Activated B cell treated with CpG ODN at 0.5 μM for 24 hours (primary cell): ENCODE measurements at regions not wholly inside any gene's neighbourhood (a gene's known extent, or its start where the extent isn't known, plus 50 kb on each side); places are given as distances from the start of the nearest gene placed in this dataset.

Experiments
- ATAC-seq: fragments of 200-7000 bp; cut with Tn5 transposase; one replicate; pipeline ENCODE4 v1.10.0; 2021; ENCODE audit warnings: low read depth, mild to moderate bottlenecking, moderate library complexity
- CTCF ChIA-PET: fragments of 350-600 bp; sonication (Branson Sonifier 250); formaldehyde crosslinking; loops from one replicate; lab custom pipeline; 2021; ENCODE audit warnings: antibody characterized with exemption; lab: Charles Lee
- POLR2A ChIA-PET: fragments of 350-600 bp; sonication (Branson Sonifier 250); formaldehyde crosslinking; loops from one replicate; lab custom pipeline; 2021; ENCODE audit warnings: antibody characterized with exemption; lab: Charles Lee
- DNase-seq: peaks from one replicate; pipeline ENCODE4 v3.0.0; 2022
- H3K27ac Mint-ChIP-seq: one replicate; pipeline ENCODE4 v1.8.0; 2020; ENCODE audit warnings: mixed read lengths
- H3K27me3 Mint-ChIP-seq: one replicate; pipeline ENCODE4 v1.8.0; 2021; ENCODE audit warnings: mixed read lengths
- H3K36me3 Mint-ChIP-seq: one replicate; pipeline ENCODE4 v1.8.0; 2021; ENCODE audit warnings: low read depth, mixed read lengths
- H3K4me1 Mint-ChIP-seq: one replicate; pipeline ENCODE4 v1.8.0; 2021; ENCODE audit warnings: mixed read lengths
- H3K4me3 Mint-ChIP-seq: one replicate; pipeline ENCODE4 v1.8.0; 2020; ENCODE audit warnings: mild to moderate bottlenecking, mixed read lengths
- H3K9me3 Mint-ChIP-seq: one replicate; pipeline ENCODE4 v1.8.0; 2020; ENCODE audit warnings: mixed read lengths
- CTCF ChIP-seq: fragments of 200-600 bp; IDR thresholded peaks from one replicate; pipeline ENCODE4 v1.8.0; 2022; ENCODE audit warnings: antibody characterized with exemption, mild to moderate bottlenecking
- intact Hi-C: fragments of 100-400 bp; cut with micrococcal nuclease; formaldehyde crosslinking; loops from one replicate; pipeline ENCODE4 v1.15.1; 2024

- DNase-seq (no peak), ATAC-seq (no peak)
- H3K27me3 Mint-ChIP-seq: no peaks in the 10 kb centered on the region
- H3K27ac Mint-ChIP-seq: no peak overlapping the region
- CTCF ChIA-PET: no interaction called here
- POLR2A ChIA-PET: no interaction called here
- intact Hi-C loops: no loop called here
- no peaks in the 10 kb centered on the region for H3K36me3 Mint-ChIP-seq
- H3K4me3 Mint-ChIP-seq: no peak overlapping the region
- TF ChIP-seq CTCF: no peak
- H3K4me1 Mint-ChIP-seq: no peaks in the 10 kb centered on the region
- H3K9me3 Mint-ChIP-seq: no peaks in the 10 kb centered on the region
These were observed 173.2 kb upstream of the TECRL start for GRCh38 chr4:64582492-64582891.

- H3K4me1 Mint-ChIP-seq: no peaks in the 10 kb centered on the region
- ChIA-PET POLR2A (no interaction called here), CTCF (no interaction called here)
- no peaks in the 10 kb centered on the region for H3K36me3 Mint-ChIP-seq
- ATAC-seq: no peak
- intact Hi-C loops: no loop called here
- no peaks in the 10 kb centered on the region for H3K9me3 Mint-ChIP-seq
- no peak for DNase-seq
- H3K27ac Mint-ChIP-seq: no peak overlapping the region
- TF ChIP-seq CTCF: no peak
- H3K27me3 Mint-ChIP-seq: no peaks in the 10 kb centered on the region
- no peak overlapping the region for H3K4me3 Mint-ChIP-seq
These were observed 172.2 kb upstream of the TECRL start for GRCh38 chr4:64581422-64581821.

DNA sequence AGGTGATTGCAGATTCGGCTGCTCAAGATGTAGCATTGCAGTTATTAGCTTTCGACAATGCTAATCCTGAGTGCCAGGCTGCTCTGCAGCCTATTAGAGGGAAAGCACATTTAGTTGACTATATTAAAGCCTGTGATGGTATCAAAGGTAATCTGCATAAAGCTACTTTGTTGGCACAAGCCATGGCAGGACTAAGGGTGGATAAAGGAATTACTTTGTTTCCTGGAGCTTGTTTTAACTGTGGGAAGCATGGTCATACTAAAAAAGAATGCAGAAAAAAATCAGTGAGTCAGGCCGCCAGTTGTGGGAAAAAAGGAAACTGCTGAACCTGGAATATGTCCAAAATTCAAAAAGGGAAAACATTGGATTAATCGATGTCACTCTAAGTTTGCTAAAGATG lies 154.9 kb upstream of the TECRL start:
- Mint-ChIP-seq H3K9me3 (peaks cover 3% of the 10 kb centered on the region), H3K27ac (no peak overlapping the region), H3K36me3 (no peaks in the 10 kb centered on the region), H3K4me3 (no peak overlapping the region), H3K4me1 (no peaks in the 10 kb centered on the region), H3K27me3 (no peaks in the 10 kb centered on the region)
- DNase-seq: no peak
- ChIA-PET CTCF (no interaction called here), POLR2A (no interaction called here)
- intact Hi-C loops: no loop called here
- no peak for ATAC-seq
- no peak for TF ChIP-seq CTCF

DNA sequence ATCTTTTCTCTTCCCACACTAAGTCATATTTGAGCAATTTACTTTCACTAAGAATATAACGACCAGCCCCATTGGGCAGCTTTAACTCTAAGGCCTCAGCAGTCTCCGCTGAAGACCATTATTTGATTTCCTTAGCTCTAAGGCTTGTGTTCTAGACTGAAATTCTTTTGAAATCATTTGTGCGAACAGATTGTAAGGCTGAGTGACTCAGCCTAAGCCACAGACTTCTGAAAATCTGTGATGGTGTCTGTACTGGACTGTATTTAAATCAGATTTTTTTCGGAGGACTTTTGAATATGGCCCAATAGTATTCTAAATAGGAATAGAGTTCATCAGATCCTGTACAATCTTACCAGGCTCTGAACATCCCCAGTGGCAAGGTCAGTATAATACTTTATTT lies 150.3 kb upstream of the TECRL start:
- ATAC-seq (no peak), DNase-seq (no peak)
- TF ChIP-seq CTCF: no peak
- ChIA-PET POLR2A (no interaction called here), CTCF (no interaction called here)
- H3K27ac Mint-ChIP-seq: no peak overlapping the region
- H3K4me1 Mint-ChIP-seq: no peaks in the 10 kb centered on the region
- H3K4me3 Mint-ChIP-seq: no peak overlapping the region
- H3K36me3 Mint-ChIP-seq: no peaks in the 10 kb centered on the region
- intact Hi-C loops: no loop called here
- no peaks in the 10 kb centered on the region for H3K27me3 Mint-ChIP-seq
- peaks cover 3% of the 10 kb centered on the region for H3K9me3 Mint-ChIP-seq

DNA sequence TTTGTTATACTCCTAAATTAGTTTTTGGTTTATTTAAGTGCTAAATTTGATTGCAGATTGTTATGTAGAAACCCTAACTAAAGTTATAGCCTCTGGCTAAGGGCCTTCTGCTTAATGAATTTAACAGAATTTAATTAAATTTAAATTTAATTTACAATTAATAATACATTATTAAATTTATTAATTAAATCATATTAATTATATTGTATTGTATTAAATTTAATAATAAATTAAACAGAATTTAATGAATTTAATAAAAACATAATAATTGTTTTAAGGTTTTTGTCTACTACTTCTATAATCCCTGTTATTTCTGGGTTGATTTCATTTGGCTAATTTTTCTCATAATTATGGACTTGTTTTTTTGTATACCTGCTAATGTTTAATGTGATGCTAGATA lies 141.9 kb upstream of the TECRL start:
- H3K9me3 Mint-ChIP-seq: no peaks in the 10 kb centered on the region
- DNase-seq (no peak), ATAC-seq (no peak)
- ChIA-PET POLR2A (no interaction called here), CTCF (no interaction called here)
- no peaks in the 10 kb centered on the region for H3K36me3 Mint-ChIP-seq
- H3K27ac Mint-ChIP-seq: no peak overlapping the region
- TF ChIP-seq CTCF: no peak
- no peaks in the 10 kb centered on the region for H3K27me3 Mint-ChIP-seq
- no peaks in the 10 kb centered on the region for H3K4me1 Mint-ChIP-seq
- intact Hi-C loops: no loop called here
- H3K4me3 Mint-ChIP-seq: no peak overlapping the region
